IMR-90 (cell line): ENCODE measurements at regions not wholly inside any gene's neighbourhood (a gene's known extent, or its start where the extent isn't known, plus 50 kb on each side); places are given as distances from the start of the nearest gene placed in this dataset.

ENCODE experiments used
- CEBPB ChIP-seq: IDR thresholded peaks from 2 replicates; pipeline ENCODE4 v1.6.1; 2012; ENCODE audit warnings: low read depth, low read length, improper control_type of control experiment
- MAFK ChIP-seq: IDR thresholded peaks from 2 replicates; pipeline ENCODE4 v1.6.1; 2012; ENCODE audit warnings: low read depth, low read length, improper control_type of control experiment
- MXI1 ChIP-seq: IDR thresholded peaks from 2 replicates; pipeline ENCODE4 v1.6.1; 2012; ENCODE audit warnings: low read depth, mild to moderate bottlenecking, low read length, moderate library complexity, borderline replicate concordance
- POLR2A ChIP-seq: IDR thresholded peaks from 2 replicates; pipeline ENCODE4 v1.6.1; 2012; ENCODE audit warnings: mild to moderate bottlenecking, low read depth, low read length
- SMC3 ChIP-seq: fragments of 150-350 bp; IDR thresholded peaks from 2 replicates; pipeline ENCODE4 v1.6.1; 2016; ENCODE audit warnings: low read depth, mild to moderate bottlenecking, antibody characterized with exemption, low read length, moderate library complexity
- TF ChIP-seq, protein P1 (sequence below): conservative IDR thresholded peaks from 2 replicates; pipeline ENCODE4 v1.5.1; 2012; ENCODE audit warnings: mild to moderate bottlenecking, low read depth, low read length, improper control_type of control experiment
- TF ChIP-seq, protein P2 (sequence below): fragments of 150-350 bp; IDR thresholded peaks from 2 replicates; pipeline ENCODE4 v1.6.1; 2017; ENCODE audit warnings: mild to moderate bottlenecking, antibody characterized with exemption, low read length, low read depth

DNA sequence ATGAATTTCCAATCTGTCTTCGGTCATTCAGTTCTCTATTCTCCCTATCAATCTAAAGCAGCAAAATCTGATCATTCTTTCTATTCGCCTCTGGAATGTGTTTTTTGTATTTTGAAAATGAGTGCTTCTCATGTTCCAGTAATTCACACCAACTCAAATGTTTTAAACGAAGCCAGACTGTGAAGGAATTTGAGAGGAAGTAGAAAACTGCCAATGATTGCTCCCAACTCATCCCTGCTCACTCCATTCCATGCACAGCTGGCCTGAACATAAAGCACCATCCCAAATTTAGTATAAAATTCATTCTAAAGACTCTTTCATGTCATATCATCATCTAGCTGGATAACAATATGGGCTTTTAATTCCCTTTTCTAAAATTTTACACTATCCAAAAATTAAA, 123.8 kb downstream of the DUSP6 start:
- TF ChIP-seq, protein P1, sequence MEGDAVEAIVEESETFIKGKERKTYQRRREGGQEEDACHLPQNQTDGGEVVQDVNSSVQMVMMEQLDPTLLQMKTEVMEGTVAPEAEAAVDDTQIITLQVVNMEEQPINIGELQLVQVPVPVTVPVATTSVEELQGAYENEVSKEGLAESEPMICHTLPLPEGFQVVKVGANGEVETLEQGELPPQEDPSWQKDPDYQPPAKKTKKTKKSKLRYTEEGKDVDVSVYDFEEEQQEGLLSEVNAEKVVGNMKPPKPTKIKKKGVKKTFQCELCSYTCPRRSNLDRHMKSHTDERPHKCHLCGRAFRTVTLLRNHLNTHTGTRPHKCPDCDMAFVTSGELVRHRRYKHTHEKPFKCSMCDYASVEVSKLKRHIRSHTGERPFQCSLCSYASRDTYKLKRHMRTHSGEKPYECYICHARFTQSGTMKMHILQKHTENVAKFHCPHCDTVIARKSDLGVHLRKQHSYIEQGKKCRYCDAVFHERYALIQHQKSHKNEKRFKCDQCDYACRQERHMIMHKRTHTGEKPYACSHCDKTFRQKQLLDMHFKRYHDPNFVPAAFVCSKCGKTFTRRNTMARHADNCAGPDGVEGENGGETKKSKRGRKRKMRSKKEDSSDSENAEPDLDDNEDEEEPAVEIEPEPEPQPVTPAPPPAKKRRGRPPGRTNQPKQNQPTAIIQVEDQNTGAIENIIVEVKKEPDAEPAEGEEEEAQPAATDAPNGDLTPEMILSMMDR, result no peak
- TF ChIP-seq SMC3 (no peak), MAFK (no peak), MXI1 (no peak), CEBPB (no peak), POLR2A (no peak)
- TF ChIP-seq, protein P2, sequence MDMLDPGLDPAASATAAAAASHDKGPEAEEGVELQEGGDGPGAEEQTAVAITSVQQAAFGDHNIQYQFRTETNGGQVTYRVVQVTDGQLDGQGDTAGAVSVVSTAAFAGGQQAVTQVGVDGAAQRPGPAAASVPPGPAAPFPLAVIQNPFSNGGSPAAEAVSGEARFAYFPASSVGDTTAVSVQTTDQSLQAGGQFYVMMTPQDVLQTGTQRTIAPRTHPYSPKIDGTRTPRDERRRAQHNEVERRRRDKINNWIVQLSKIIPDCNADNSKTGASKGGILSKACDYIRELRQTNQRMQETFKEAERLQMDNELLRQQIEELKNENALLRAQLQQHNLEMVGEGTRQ, result no peak
